ENCODE measurements at regions not wholly inside any gene's neighbourhood (a gene's known extent, or its start where the extent isn't known, plus 50 kb on each side); places are given as distances from the start of the nearest gene placed in this dataset.
"Not testable (repeated sequence)": the region's sequence is repeated elsewhere in the genome, so short reads cannot be mapped to it uniquely, and the experiment has no call there.

DNA sequence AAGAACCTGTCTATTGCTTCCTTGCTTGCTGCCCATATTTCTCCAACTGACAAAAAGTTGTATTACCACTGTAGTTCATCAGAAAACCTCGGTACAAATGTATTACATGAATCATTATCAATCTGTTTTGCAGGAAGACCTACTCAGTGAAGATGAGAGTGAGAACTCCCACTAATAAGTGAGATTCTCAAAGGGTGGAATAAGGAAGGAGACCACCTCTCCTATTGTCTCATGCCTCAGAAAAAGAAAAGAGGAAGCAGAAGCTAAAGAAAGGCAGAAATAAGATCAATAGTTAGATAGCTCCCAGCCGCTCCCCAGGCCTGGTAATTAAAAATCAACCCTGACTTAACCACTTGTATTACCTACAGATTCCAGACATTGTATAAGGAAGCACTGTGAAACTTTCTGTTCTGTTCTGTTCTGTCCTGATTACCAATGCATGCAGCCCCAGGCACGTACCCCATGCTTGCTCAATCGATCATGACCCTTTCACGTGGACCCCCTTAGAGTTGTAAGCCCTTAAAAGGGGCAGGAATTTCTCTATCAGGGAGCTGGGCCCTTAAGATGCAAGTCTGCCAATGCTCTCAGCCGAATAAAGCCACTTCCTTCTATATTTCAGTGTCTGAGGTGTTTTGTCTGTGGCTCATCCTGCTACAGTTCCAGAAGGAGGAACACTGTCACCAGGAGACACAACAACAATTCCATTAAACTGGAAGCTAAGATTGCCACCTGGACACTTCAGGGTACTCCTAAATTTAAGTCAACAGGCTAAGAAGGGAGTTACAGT, 152.5 kb upstream of the COX7C start:
- no peak overlapping the region for H4K8ac ChIP-seq (replicated peaks; ENCODE audit: insufficient read length, low read depth, low read length)
- H3K9me3 Mint-ChIP-seq: peaks cover 26 to 28% of the 10 kb centered on the region in 2 experiments
- H3K23ac ChIP-seq (ENCODE audit: insufficient read length, low read depth, low read length): no peak overlapping the region
- no peak for DNase-seq
- no peak overlapping the region for H2BK5ac ChIP-seq (ENCODE audit: insufficient read length, low read length)
- no peak overlapping the region for H2BK120ac ChIP-seq (ENCODE audit: low read depth, low read length, poor library complexity, severe bottlenecking)
- H3K27ac ChIP-seq (ENCODE audit: insufficient read length, low read depth, low read length): no peak overlapping the region
- H3K4me1 ChIP-seq (ENCODE audit: insufficient read depth, low read length): no peaks in the 10 kb centered on the region
- no peaks in the 10 kb centered on the region for H3K79me2 ChIP-seq (ENCODE audit: insufficient read depth, low read length)
- no peaks in the 10 kb centered on the region for H4K20me1 ChIP-seq (ENCODE audit: control insufficient read depth, insufficient read depth, insufficient read length)
- no peak overlapping the region for H2BK20ac ChIP-seq (ENCODE audit: low read depth, low read length, poor library complexity, severe bottlenecking)
- H3K14ac ChIP-seq (ENCODE audit: insufficient read depth, low read length): no peak overlapping the region
- H3T11ph ChIP-seq (ENCODE audit: low read length): no peak overlapping the region
- H3K4me3 Mint-ChIP-seq: no peak overlapping the region
- H3K18ac ChIP-seq (ENCODE audit: insufficient read length, low read depth, low read length): no peak overlapping the region
- H2AK5ac ChIP-seq (ENCODE audit: insufficient read length, low read length): no peak overlapping the region
- WGBS (ENCODE audit: extremely low coverage, insufficient read length, low lambda C conversion rate): no CpG with 5 or more reads among the region's 6 CpGs
- peaks cover 14 to 15% of the 10 kb centered on the region in 2 experiments; a peak in 3 of 4 replicates for H3K4me1 Mint-ChIP-seq
- H4K5ac ChIP-seq (ENCODE audit: insufficient read length, low read depth, low read length): no peak overlapping the region
- no peak overlapping the region for H4K91ac ChIP-seq (ENCODE audit: insufficient read length, low read depth, low read length)
- H3K23me2 ChIP-seq (ENCODE audit: insufficient read length, low read depth, low read length, poor library complexity, severe bottlenecking): no peaks in the 10 kb centered on the region
- H3K27me3 Mint-ChIP-seq (ENCODE audit: low read depth): no peaks in the 10 kb centered on the region
- no peak overlapping the region for H3K56ac ChIP-seq (ENCODE audit: insufficient read length, low read depth, low read length)
- H3K4ac ChIP-seq (ENCODE audit: low read depth, low read length): no peak overlapping the region
- TF ChIP-seq, protein P1, sequence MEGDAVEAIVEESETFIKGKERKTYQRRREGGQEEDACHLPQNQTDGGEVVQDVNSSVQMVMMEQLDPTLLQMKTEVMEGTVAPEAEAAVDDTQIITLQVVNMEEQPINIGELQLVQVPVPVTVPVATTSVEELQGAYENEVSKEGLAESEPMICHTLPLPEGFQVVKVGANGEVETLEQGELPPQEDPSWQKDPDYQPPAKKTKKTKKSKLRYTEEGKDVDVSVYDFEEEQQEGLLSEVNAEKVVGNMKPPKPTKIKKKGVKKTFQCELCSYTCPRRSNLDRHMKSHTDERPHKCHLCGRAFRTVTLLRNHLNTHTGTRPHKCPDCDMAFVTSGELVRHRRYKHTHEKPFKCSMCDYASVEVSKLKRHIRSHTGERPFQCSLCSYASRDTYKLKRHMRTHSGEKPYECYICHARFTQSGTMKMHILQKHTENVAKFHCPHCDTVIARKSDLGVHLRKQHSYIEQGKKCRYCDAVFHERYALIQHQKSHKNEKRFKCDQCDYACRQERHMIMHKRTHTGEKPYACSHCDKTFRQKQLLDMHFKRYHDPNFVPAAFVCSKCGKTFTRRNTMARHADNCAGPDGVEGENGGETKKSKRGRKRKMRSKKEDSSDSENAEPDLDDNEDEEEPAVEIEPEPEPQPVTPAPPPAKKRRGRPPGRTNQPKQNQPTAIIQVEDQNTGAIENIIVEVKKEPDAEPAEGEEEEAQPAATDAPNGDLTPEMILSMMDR (conservative IDR thresholded peaks at IDR 0.05): no peak
- H3K9ac ChIP-seq (ENCODE audit: extremely low read depth, insufficient read length, low read length): no peak overlapping the region
- no peaks in the 10 kb centered on the region for H3K79me1 ChIP-seq (ENCODE audit: insufficient read depth, low read depth, low read length, poor library complexity, severe bottlenecking)
- H2AFZ ChIP-seq (ENCODE audit: low read length): no peak overlapping the region
- H2BK12ac ChIP-seq (ENCODE audit: insufficient read length, low read depth, low read length): no peak overlapping the region
- peaks cover 16 to 27% (median 21%) of the 10 kb centered on the region in 3 experiments for H3K36me3 Mint-ChIP-seq (ENCODE audit: insufficient read depth in 1 of 3, low read depth in 3 of 3)
- no peaks in the 10 kb centered on the region for H3K27me3 ChIP-seq (ENCODE audit: insufficient read depth, low read length)
- H3K27ac Mint-ChIP-seq: no peak overlapping the region
- H3K4me2 ChIP-seq (ENCODE audit: insufficient read depth, insufficient read length, low read length): no peak overlapping the region
- H2BK15ac ChIP-seq (ENCODE audit: low read depth, low read length): no peak overlapping the region
- peaks cover 6% of the 10 kb centered on the region for H3K9me3 ChIP-seq (ENCODE audit: control insufficient read depth, low read depth, low read length)

DNA sequence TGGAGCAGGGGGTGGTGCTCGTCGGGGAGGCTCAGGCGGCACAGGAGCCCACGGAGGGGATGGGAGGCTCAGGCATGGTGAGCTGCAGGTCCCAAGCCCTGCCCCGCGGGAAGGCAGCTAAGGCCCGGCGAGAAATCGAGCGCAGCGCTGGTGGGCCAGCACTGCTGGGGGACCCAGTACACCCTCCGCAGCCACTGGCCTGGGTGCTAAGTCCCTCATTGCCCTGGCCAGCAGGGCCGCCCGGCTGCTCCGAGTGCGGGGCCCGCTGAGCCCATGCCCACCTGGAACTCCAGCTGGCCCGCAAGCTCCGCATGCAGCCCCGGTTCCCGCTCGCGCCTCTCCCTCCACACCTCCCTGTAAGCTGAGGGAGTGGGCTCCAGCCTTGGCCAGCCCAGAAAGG, 151.0 kb upstream of the COX7C start:
- H3K18ac ChIP-seq (ENCODE audit: insufficient read length, low read depth, low read length); H3K27me3 Mint-ChIP-seq (ENCODE audit: low read depth); H3K9me3 ChIP-seq (ENCODE audit: control insufficient read depth, low read depth, low read length); H3K4me1 ChIP-seq (ENCODE audit: insufficient read depth, low read length); H3K4me1 Mint-ChIP-seq; H3K4ac ChIP-seq (ENCODE audit: low read depth, low read length); H3K23ac ChIP-seq (ENCODE audit: insufficient read length, low read depth, low read length); DNase-seq; H3K4me3 Mint-ChIP-seq; H3T11ph ChIP-seq (ENCODE audit: low read length); H2BK5ac ChIP-seq (ENCODE audit: insufficient read length, low read length); H3K27ac Mint-ChIP-seq; H2AFZ ChIP-seq (ENCODE audit: low read length); H4K5ac ChIP-seq (ENCODE audit: insufficient read length, low read depth, low read length); H2BK120ac ChIP-seq (ENCODE audit: low read depth, low read length, poor library complexity, severe bottlenecking); H3K27me3 ChIP-seq (ENCODE audit: insufficient read depth, low read length); H3K4me2 ChIP-seq (ENCODE audit: insufficient read depth, insufficient read length, low read length); H2BK15ac ChIP-seq (ENCODE audit: low read depth, low read length); H3K14ac ChIP-seq (ENCODE audit: insufficient read depth, low read length); H4K20me1 ChIP-seq (ENCODE audit: control insufficient read depth, insufficient read depth, insufficient read length); H4K8ac ChIP-seq (replicated peaks; ENCODE audit: insufficient read length, low read depth, low read length); H3K23me2 ChIP-seq (ENCODE audit: insufficient read length, low read depth, low read length, poor library complexity, severe bottlenecking); H4K91ac ChIP-seq (ENCODE audit: insufficient read length, low read depth, low read length); H2BK20ac ChIP-seq (ENCODE audit: low read depth, low read length, poor library complexity, severe bottlenecking); H3K79me2 ChIP-seq (ENCODE audit: insufficient read depth, low read length); H3K79me1 ChIP-seq (ENCODE audit: insufficient read depth, low read depth, low read length, poor library complexity, severe bottlenecking); H3K56ac ChIP-seq (ENCODE audit: insufficient read length, low read depth, low read length); H2BK12ac ChIP-seq (ENCODE audit: insufficient read length, low read depth, low read length); H3K9ac ChIP-seq (ENCODE audit: extremely low read depth, insufficient read length, low read length); H2AK5ac ChIP-seq (ENCODE audit: insufficient read length, low read length); H3K27ac ChIP-seq (ENCODE audit: insufficient read length, low read depth, low read length): not testable (repeated sequence)
- no CpG with 5 or more reads among the region's 23 CpGs for WGBS (ENCODE audit: extremely low coverage, insufficient read length, low lambda C conversion rate)
- H3K36me3 Mint-ChIP-seq (ENCODE audit: insufficient read depth in 1 of 3, low read depth in 3 of 3): peaks cover 16 to 27% (median 21%) of the 10 kb centered on the region in 3 experiments
- peaks cover 26 to 28% of the 10 kb centered on the region in 2 experiments for H3K9me3 Mint-ChIP-seq

Data from H9 (cell line).